Hepatocyte (in vitro differentiated cells): ENCODE measurements at regions not wholly inside any gene's neighbourhood (a gene's known extent, or its start where the extent isn't known, plus 50 kb on each side); places are given as distances from the start of the nearest gene placed in this dataset.

Experiments
- CTCF ChIP-seq: fragments of 200-600 bp; sonication (generic); IDR thresholded peaks from 2 replicates; pipeline ENCODE4 v1.5.1; 2016; ENCODE audit warnings: antibody characterized with exemption, mild to moderate bottlenecking; ENCODE audit not compliant: poor library complexity
- EZH2phosphoT487 ChIP-seq: fragments of 200-600 bp; sonication (generic); IDR thresholded peaks from one replicate; pipeline ENCODE4 v1.6.1; 2018; ENCODE audit warnings: antibody characterized with exemption, mild to moderate bottlenecking, low read depth, moderate library complexity; ENCODE audit not compliant: unreplicated experiment, severe bottlenecking

- TF ChIP-seq CTCF, result no peak
- TF ChIP-seq EZH2phosphoT487, result no peak
Measured at GRCh38 chr17:51505450-51505849, 245.1 kb downstream of the UTP18 start.
